HEK293 (cell line): ENCODE measurements at regions not wholly inside any gene's neighbourhood (a gene's known extent, or its start where the extent isn't known, plus 50 kb on each side); places are given as distances from the start of the nearest gene placed in this dataset.
"Not testable (repeated sequence)": the region's sequence is repeated elsewhere in the genome, so short reads cannot be mapped to it uniquely, and the experiment has no call there.

ENCODE experiments used
- CTCF ChIA-PET: fragments of 350-600 bp; formaldehyde crosslinking; extraction: SDS; loops from one replicate; lab custom pipeline; 2021; ENCODE audit warnings: antibody characterized with exemption; lab: Yijun Ruan, JAX
- POLR2A ChIA-PET: fragments of 300-600 bp; formaldehyde crosslinking; extraction: SDS; loops from one replicate; lab custom pipeline; 2020; ENCODE audit warnings: antibody characterized with exemption, inconsistent platforms; lab: Yijun Ruan, JAX
- H3K27ac ChIP-seq: fragments of 200-500 bp; sonication (Bioruptor generic); 2 replicates; pipeline ENCODE4 v1.5.1; 2014; ENCODE audit warnings: low read depth, low read length, control low read depth, inconsistent platforms; ENCODE audit errors: extremely low read depth
- H3K36me3 ChIP-seq, 2 experiments: fragments of 200-500 bp in 1 of 2; sonication (Bioruptor generic) in 1 of 2; 1 replicate in 1 of 2; 2 replicates in 1 of 2; pipeline ENCODE4 v1.5.1; 2014 to 2017; ENCODE audit warnings: inconsistent platforms in 2 of 2, low read length in 2 of 2; ENCODE audit not compliant: control insufficient read depth in 2 of 2, insufficient read depth in 1 of 2
- H3K4me1 ChIP-seq: fragments of 200-500 bp; sonication (Bioruptor generic); 2 replicates; pipeline ENCODE4 v1.5.1; 2014; ENCODE audit warnings: mild to moderate bottlenecking, low read length, inconsistent platforms; ENCODE audit not compliant: control insufficient read depth, insufficient read depth
- H3K4me3 ChIP-seq: 2 replicates; pipeline ENCODE4 v1.5.1; 2011; ENCODE audit warnings: low read depth, mild to moderate bottlenecking, control low read depth, low read length, moderate library complexity
- H3K9me3 ChIP-seq: fragments of 200-500 bp; sonication (Bioruptor generic); 2 replicates; pipeline ENCODE4 v1.5.1; 2014; ENCODE audit warnings: low read depth, low read length, inconsistent platforms; ENCODE audit not compliant: control insufficient read depth, insufficient read depth
- ATF2 ChIP-seq: fragments of 450-650 bp; formaldehyde crosslinking; IDR thresholded peaks from 2 replicates; pipeline ENCODE4 v1.5.1; 2016; ENCODE audit warnings: missing biosample characterization, missing genetic modification characterization, low read depth
- ZBTB21 ChIP-seq: fragments of 450-650 bp; formaldehyde crosslinking; IDR thresholded peaks from 2 replicates; pipeline ENCODE4 v1.5.1; 2017; ENCODE audit warnings: missing biosample characterization, missing genetic modification characterization
- ZEB2 ChIP-seq: fragments of 450-650 bp; formaldehyde crosslinking; IDR thresholded peaks from 2 replicates; pipeline ENCODE4 v1.5.1; 2016; ENCODE audit warnings: missing biosample characterization, missing genetic modification characterization
- ZNF629 ChIP-seq: fragments of 450-650 bp; formaldehyde crosslinking; IDR thresholded peaks from 2 replicates; pipeline ENCODE4 v1.5.1; 2017; ENCODE audit warnings: missing biosample characterization, missing genetic modification characterization

- H3K9me3 ChIP-seq, H3K27ac ChIP-seq, CTCF ChIA-PET, H3K4me1 ChIP-seq, H3K36me3 ChIP-seq, POLR2A ChIA-PET, H3K4me3 ChIP-seq: not testable (repeated sequence)
- TF ChIP-seq ZNF629 (tag by site-specific recombination) (peak; percentile 56; the same call in 1 of the 2 replicates), ZBTB21 (tag by site-specific recombination) (0 out of 2 replicates have a peak, but pooled peaks have one; percentile 42), ATF2 (tag by site-specific recombination) (peak; percentile 82), ZEB2 (tag by site-specific recombination) (peak; percentile 51; the same call in 1 of the 2 replicates)
Observed at GRCh38 chr10:133687689-133688440, 61.3 kb upstream of the FRG2B start.

GRCh38 chr10:133686992-133687391 is 60.4 kb upstream of the FRG2B start:
- H3K36me3 ChIP-seq, H3K9me3 ChIP-seq, POLR2A ChIA-PET, H3K4me1 ChIP-seq, H3K4me3 ChIP-seq, CTCF ChIA-PET, H3K27ac ChIP-seq: not testable (repeated sequence)
